K562 (cell line): ENCODE measurements at regions not wholly inside any gene's neighbourhood (a gene's known extent, or its start where the extent isn't known, plus 50 kb on each side); places are given as distances from the start of the nearest gene placed in this dataset.

Experiments
- ATAC-seq: fragments of 200-7000 bp; cut with Tn5 transposase; 3 replicates; pipeline ENCODE4 v1.9.1; 2020; ENCODE audit warnings: moderate library complexity
- BruUV-seq: library from RNA; stranded (reverse); fragments of 400-500 nt; replicated peaks from 2 replicates; lab custom pipeline; 2021; lab: Mats Ljungman, UMichigan
- CTCF ChIA-PET: fragments of 300-600 bp; formaldehyde crosslinking; extraction: SDS; loops from one replicate; lab custom pipeline; 2021; ENCODE audit warnings: low intra/inter-chr PET ratio; lab: Yijun Ruan, JAX
- POLR2A ChIA-PET: fragments of 300-600, 350-650 bp; sonication (Branson Sonifier 250); formaldehyde crosslinking; extraction: SDS; loops from one replicate; lab custom pipeline; 2021; ENCODE audit warnings: antibody characterized with exemption, inconsistent platforms; lab: Yijun Ruan, JAX
- DNase-seq, 4 experiments: peaks; one replicate each; pipeline versions ENCODE4 v3.0.0 to v3.0.0-alpha.2; 2011 to 2018; ENCODE audit warnings: low spot score in 3 of 4, mixed read lengths in 3 of 4; ENCODE audit errors: extremely low read depth in 1 of 4
- FAIRE-seq: peaks from 2 replicates; lab custom pipeline; 2011; peaks lifted over from hg19 to GRCh38; lab: Jason Lieb, UNC
- H2AFZ ChIP-seq: 2 replicates; pipeline ENCODE4 v1.6.0; 2011; ENCODE audit warnings: low read depth, low read length, control low read depth, inconsistent platforms
- H3K27ac ChIP-seq: fragments of 200-600 bp; 3 replicates; pipeline ENCODE4 v1.8.0; 2011; ENCODE audit warnings: low read depth, mild to moderate bottlenecking, control low read depth, inconsistent platforms, low read length, moderate library complexity, mixed read lengths; ENCODE audit errors: extremely low read depth
- H3K27me3 ChIP-seq, 2 experiments: fragments of 300-600 bp in 1 of 2; 2 replicates in 1 of 2; 3 replicates in 1 of 2; pipeline versions ENCODE4 v1.6.0 to v1.8.0; 2011; ENCODE audit warnings: inconsistent platforms in 2 of 2, low read length in 2 of 2, mild to moderate bottlenecking in 1 of 2, mixed read lengths in 1 of 2, moderate library complexity in 1 of 2; ENCODE audit not compliant: control insufficient read depth in 2 of 2, insufficient read depth in 2 of 2
- H3K36me3 ChIP-seq: fragments of 300-600 bp; 3 replicates; pipeline ENCODE4 v1.8.0; 2011; ENCODE audit warnings: mild to moderate bottlenecking, low read length, inconsistent platforms; ENCODE audit not compliant: control insufficient read depth, insufficient read depth
- H3K4me1 ChIP-seq, 2 experiments: fragments of 200-600 bp in 1 of 2; replicated peaks in 1 of 2; 2 replicates in 1 of 2; 3 replicates in 1 of 2; pipeline versions ENCODE4 v1.5.1 to v1.8.0; 2011; ENCODE audit warnings: inconsistent platforms in 2 of 2, low read length in 2 of 2, mild to moderate bottlenecking in 1 of 2, mixed read lengths in 1 of 2, moderate library complexity in 1 of 2; ENCODE audit not compliant: control insufficient read depth in 2 of 2, insufficient read depth in 2 of 2
- H3K4me2 ChIP-seq: 2 replicates; pipeline ENCODE4 v1.6.1; 2011; ENCODE audit warnings: low read length, control low read depth, inconsistent platforms, mixed read lengths; ENCODE audit not compliant: insufficient read depth
- H3K4me3 ChIP-seq: fragments of 200-600 bp; sonication (generic), shearing (Covaris generic); 2 replicates; pipeline ENCODE4 v1.5.1; 2016; ENCODE audit warnings: control low read depth, inconsistent platforms
- H3K79me2 ChIP-seq: fragments of 200-600 bp; 3 replicates; pipeline ENCODE4 v1.8.0; 2011; ENCODE audit warnings: low read length, inconsistent platforms; ENCODE audit not compliant: control insufficient read depth, insufficient read depth
- H3K9ac ChIP-seq, 2 experiments: 2 replicates each; pipeline versions ENCODE4 v1.6.0 to v1.6.1; 2011; ENCODE audit warnings: low read depth in 2 of 2, low read length in 2 of 2, control low read depth in 1 of 2, inconsistent platforms in 1 of 2, mild to moderate bottlenecking in 1 of 2, mixed read lengths in 1 of 2; ENCODE audit not compliant: insufficient read depth in 1 of 2
- H3K9me1 ChIP-seq: one replicate; pipeline ENCODE4 v1.6.0; 2011; ENCODE audit warnings: inconsistent platforms, mild to moderate bottlenecking, low read length, moderate library complexity; ENCODE audit not compliant: control insufficient read depth, insufficient read depth
- H3K9me3 ChIP-seq: replicated peaks from 2 replicates; pipeline ENCODE4 v1.5.1; 2011; ENCODE audit warnings: low read depth, low read length, inconsistent platforms; ENCODE audit not compliant: control insufficient read depth, insufficient read depth
- H4K20me1 ChIP-seq: replicated peaks from 2 replicates; pipeline ENCODE4 v1.6.1; 2011; ENCODE audit warnings: low read length, inconsistent platforms, mixed read lengths; ENCODE audit not compliant: control insufficient read depth, insufficient read depth
- DMBX1 ChIP-seq: fragments of 250-450 bp; sonication (Bioruptor Pico); IDR thresholded peaks from 2 replicates; pipeline ENCODE4 v1.8.0; 2022; ENCODE audit warnings: inconsistent platforms, mild to moderate bottlenecking, moderate library complexity, borderline replicate concordance
- FOS ChIP-seq: IDR thresholded peaks from 3 replicates; pipeline ENCODE4 v1.6.1; 2011; ENCODE audit not compliant: insufficient read length; ENCODE audit errors: extremely low read depth
- KAT2B ChIP-seq: IDR thresholded peaks from one replicate; pipeline ENCODE4 v1.6.1; 2012; ENCODE audit warnings: low read depth, mild to moderate bottlenecking, control low read depth, inconsistent platforms, low read length, moderate library complexity
- MYC ChIP-seq, 2 experiments: fragments of 250-450 bp in 1 of 2; sonication (Bioruptor Pico) in 1 of 2; IDR thresholded peaks; 2 replicates each; pipeline versions ENCODE4 v1.5.1 to v1.6.1; 2012 to 2021; ENCODE audit warnings: low read depth in 2 of 2, borderline replicate concordance in 1 of 2, improper control_type of control experiment in 1 of 2, low read length in 1 of 2, mild to moderate bottlenecking in 1 of 2, moderate library complexity in 1 of 2
- NFIC ChIP-seq: fragments of 450-650 bp; IDR thresholded peaks from 2 replicates; pipeline ENCODE4 v1.6.1; 2017; ENCODE audit warnings: mild to moderate bottlenecking, inconsistent platforms
- PHTF2 ChIP-seq: fragments of 250-450 bp; sonication (Bioruptor Pico); IDR thresholded peaks from 2 replicates; pipeline ENCODE4 v1.5.0; 2021; ENCODE audit warnings: mild to moderate bottlenecking
- SRSF9 ChIP-seq: fragments of 200-400 bp; formaldehyde crosslinking; IDR thresholded peaks from 2 replicates; pipeline ENCODE4 v1.6.1; 2017; ENCODE audit warnings: low read depth, low read length, borderline replicate concordance
- STAG1 ChIP-seq: sonication (generic); formaldehyde crosslinking; IDR thresholded peaks from 2 replicates; pipeline ENCODE4 v1.5.0; 2020; ENCODE audit warnings: missing genetic modification reagents, borderline replicate concordance
- STAT5B ChIP-seq: fragments of 250-450 bp; sonication (Bioruptor Pico); IDR thresholded peaks from 2 replicates; pipeline ENCODE4 v1.8.0; 2021; ENCODE audit warnings: mild to moderate bottlenecking, inconsistent platforms
- TEAD2 ChIP-seq: fragments of 450-650 bp; IDR thresholded peaks from 2 replicates; pipeline ENCODE4 v1.6.1; 2016; ENCODE audit warnings: missing genetic modification characterization, control low read depth, missing compliant biosample characterization
- ZBED1 ChIP-seq: IDR thresholded peaks from 2 replicates; pipeline ENCODE4 v1.6.1; 2014
- ZC3H8 ChIP-seq: fragments of 450-650 bp; IDR thresholded peaks from 2 replicates; pipeline ENCODE4 v1.6.1; 2017
- ZNF696 ChIP-seq: fragments of 250-450 bp; sonication (Bioruptor Pico); conservative IDR thresholded peaks from 2 replicates; pipeline ENCODE4 v1.4.0; 2020; ENCODE audit warnings: mild to moderate bottlenecking, moderate library complexity
- WGBS: fragments of 100-300 bp; shearing (Covaris generic); methylation state at CpG from one replicate; pipeline ENCODE4 v1.1.6; 2016; ENCODE audit warnings: low coverage, mixed read lengths; ENCODE audit not compliant: insufficient coverage; ENCODE audit errors: missing lambda C conversion rate; 5-methylcytosine and 5-hydroxymethylcytosine counted together
- in situ Hi-C: fragments of 300-500 bp; cut with MboI; formaldehyde crosslinking; loops from 4 replicates; pipeline ENCODE4 v1.15.0; 2018; ENCODE audit warnings: inconsistent platforms, mixed read lengths
- intact Hi-C: fragments of 100-400 bp; cut with micrococcal nuclease; formaldehyde crosslinking; loops from 2 replicates; pipeline ENCODE4 v1.14.2; 2022
- TF ChIP-seq, protein P1 (sequence below): fragments of 250-450 bp; sonication (Bioruptor Pico); IDR thresholded peaks from 2 replicates; pipeline ENCODE4 v1.8.0; 2021; ENCODE audit warnings: moderate library complexity, mild to moderate bottlenecking, inconsistent platforms
- TF ChIP-seq, protein P2 (sequence below): fragments of 450-650 bp; IDR thresholded peaks from 2 replicates; pipeline ENCODE4 v1.6.1; 2016; ENCODE audit warnings: borderline replicate concordance
- TF ChIP-seq, protein P3 (sequence below): fragments of 450-650 bp; formaldehyde crosslinking; IDR thresholded peaks from 2 replicates; pipeline ENCODE4 v1.4.0; 2020; ENCODE audit warnings: mild to moderate bottlenecking

DNA sequence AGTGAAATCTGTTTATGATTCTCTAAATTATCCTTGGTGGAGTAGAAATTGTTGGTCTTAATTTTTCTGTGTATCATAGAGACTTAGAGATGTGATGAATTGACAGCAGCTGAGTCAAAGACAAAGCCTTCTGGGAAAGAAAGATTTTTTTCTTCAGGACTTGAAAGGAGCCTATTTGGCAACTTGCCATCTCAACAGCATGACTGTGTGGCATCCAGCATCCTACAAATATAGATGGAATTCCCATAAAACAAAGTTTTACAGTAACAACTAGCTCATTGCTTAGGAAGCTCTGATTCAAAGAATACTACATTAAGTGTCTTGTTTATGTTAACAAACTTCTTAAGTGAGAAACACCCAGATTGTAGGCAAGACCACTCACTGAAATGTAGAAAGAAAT, 79.2 kb upstream of the SETBP1 start:
- POLR2A ChIA-PET = no interaction called here
- Histone ChIP-seq H3K4me1 (no peaks in the 10 kb centered on the region), H3K27ac (no peak overlapping the region)
- no peak for DNase-seq
- TF ChIP-seq ZBED1 (no peak), SRSF9 (no peak), PHTF2 (CRISPR knock-in tag) (no peak), NFIC (peak; percentile 58)
- TF ChIP-seq, all 486 proteins: peak for 1
- no peak overlapping the region for H3K4me3 ChIP-seq
- BruUV-seq = no TSS peak
- H3K9me3 ChIP-seq = no peaks in the 10 kb centered on the region
- H3K9me1 ChIP-seq = no peaks in the 10 kb centered on the region
- H4K20me1 ChIP-seq = no peaks in the 10 kb centered on the region
- H2AFZ ChIP-seq = no peak overlapping the region
- ATAC-seq = no peak
- no peak for FAIRE-seq
- intact Hi-C loops (no loop called here), in situ Hi-C loops (no loop called here)
- H3K9ac ChIP-seq = no peak overlapping the region
- no peaks in the 10 kb centered on the region for H3K79me2 ChIP-seq
- no peak overlapping the region for H3K4me2 ChIP-seq
- no peaks in the 10 kb centered on the region for H3K27me3 ChIP-seq
- H3K36me3 ChIP-seq = no peaks in the 10 kb centered on the region
- CTCF ChIA-PET = no interaction called here

DNA sequence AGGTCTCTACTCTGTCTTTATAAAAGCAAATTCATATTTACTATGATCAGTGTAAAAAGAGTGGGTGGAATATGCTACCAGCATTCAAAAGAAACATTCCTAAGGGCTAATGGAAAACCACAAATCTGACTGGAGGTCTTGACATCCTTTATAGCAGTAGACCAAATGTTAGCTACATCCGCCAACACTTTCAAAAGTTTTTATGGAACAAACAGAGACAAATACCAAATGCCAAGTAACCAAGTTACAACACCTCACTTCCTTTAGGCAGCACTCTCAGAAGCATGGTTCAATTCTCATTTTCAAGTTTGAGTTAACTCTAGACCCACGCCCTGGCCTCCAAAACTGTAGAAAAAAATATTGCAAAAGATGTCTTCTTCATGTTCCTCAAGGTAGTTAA, 78.3 kb upstream of the SETBP1 start:
- H3K27me3 ChIP-seq = no peaks in the 10 kb centered on the region
- ChIA-PET POLR2A (no interaction called here), CTCF (no interaction called here)
- no peak for DNase-seq
- H2AFZ ChIP-seq = no peak overlapping the region
- H3K4me1 ChIP-seq = no peaks in the 10 kb centered on the region
- no peak overlapping the region for H3K4me2 ChIP-seq
- in situ Hi-C loops (no loop called here), intact Hi-C loops (no loop called here)
- FAIRE-seq = no peak
- BruUV-seq = no TSS peak
- no peaks in the 10 kb centered on the region for H3K9me3 ChIP-seq
- H3K36me3 ChIP-seq = no peaks in the 10 kb centered on the region
- H3K27ac ChIP-seq = no peak overlapping the region
- no peaks in the 10 kb centered on the region for H3K9me1 ChIP-seq
- no peak overlapping the region for H3K9ac ChIP-seq
- H3K4me3 ChIP-seq = no peak overlapping the region
- no peak for ATAC-seq
- no peaks in the 10 kb centered on the region for H3K79me2 ChIP-seq
- WGBS = 0% methylated on average over 2 of the region's 2 CpGs
- no peaks in the 10 kb centered on the region for H4K20me1 ChIP-seq
- TF ChIP-seq STAG1 (CRISPR knock-in tag) (no peak), ZC3H8 (no peak), ZNF696 (CRISPR knock-in tag) (no peak), FOS (no peak), DMBX1 (no peak), TEAD2 (tag) (no peak), MYC (IDR thresholded peaks at IDR 0.05; ENCODE audit: low read depth, low read length) (no peak), MYC (CRISPR knock-in tag; IDR thresholded peaks at IDR 0.05; ENCODE audit: borderline replicate concordance, low read depth) (no peak), STAT5B (CRISPR knock-in tag) (no peak), KAT2B (no peak)
- TF ChIP-seq, protein P1, sequence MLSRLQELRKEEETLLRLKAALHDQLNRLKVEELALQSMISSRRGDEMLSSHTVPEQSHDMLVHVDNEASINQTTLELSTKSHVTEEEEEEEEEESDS (CRISPR knock-in tag) = no peak
- TF ChIP-seq, protein P2, sequence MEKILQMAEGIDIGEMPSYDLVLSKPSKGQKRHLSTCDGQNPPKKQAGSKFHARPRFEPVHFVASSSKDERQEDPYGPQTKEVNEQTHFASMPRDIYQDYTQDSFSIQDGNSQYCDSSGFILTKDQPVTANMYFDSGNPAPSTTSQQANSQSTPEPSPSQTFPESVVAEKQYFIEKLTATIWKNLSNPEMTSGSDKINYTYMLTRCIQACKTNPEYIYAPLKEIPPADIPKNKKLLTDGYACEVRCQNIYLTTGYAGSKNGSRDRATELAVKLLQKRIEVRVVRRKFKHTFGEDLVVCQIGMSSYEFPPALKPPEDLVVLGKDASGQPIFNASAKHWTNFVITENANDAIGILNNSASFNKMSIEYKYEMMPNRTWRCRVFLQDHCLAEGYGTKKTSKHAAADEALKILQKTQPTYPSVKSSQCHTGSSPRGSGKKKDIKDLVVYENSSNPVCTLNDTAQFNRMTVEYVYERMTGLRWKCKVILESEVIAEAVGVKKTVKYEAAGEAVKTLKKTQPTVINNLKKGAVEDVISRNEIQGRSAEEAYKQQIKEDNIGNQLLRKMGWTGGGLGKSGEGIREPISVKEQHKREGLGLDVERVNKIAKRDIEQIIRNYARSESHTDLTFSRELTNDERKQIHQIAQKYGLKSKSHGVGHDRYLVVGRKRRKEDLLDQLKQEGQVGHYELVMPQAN = no peak
- TF ChIP-seq, protein P3, sequence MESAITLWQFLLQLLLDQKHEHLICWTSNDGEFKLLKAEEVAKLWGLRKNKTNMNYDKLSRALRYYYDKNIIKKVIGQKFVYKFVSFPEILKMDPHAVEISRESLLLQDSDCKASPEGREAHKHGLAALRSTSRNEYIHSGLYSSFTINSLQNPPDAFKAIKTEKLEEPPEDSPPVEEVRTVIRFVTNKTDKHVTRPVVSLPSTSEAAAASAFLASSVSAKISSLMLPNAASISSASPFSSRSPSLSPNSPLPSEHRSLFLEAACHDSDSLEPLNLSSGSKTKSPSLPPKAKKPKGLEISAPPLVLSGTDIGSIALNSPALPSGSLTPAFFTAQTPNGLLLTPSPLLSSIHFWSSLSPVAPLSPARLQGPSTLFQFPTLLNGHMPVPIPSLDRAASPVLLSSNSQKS (CRISPR knock-in tag) = no peak
